ENCODE measurements at regions not wholly inside any gene's neighbourhood (a gene's known extent, or its start where the extent isn't known, plus 50 kb on each side); places are given as distances from the start of the nearest gene placed in this dataset.

DNA sequence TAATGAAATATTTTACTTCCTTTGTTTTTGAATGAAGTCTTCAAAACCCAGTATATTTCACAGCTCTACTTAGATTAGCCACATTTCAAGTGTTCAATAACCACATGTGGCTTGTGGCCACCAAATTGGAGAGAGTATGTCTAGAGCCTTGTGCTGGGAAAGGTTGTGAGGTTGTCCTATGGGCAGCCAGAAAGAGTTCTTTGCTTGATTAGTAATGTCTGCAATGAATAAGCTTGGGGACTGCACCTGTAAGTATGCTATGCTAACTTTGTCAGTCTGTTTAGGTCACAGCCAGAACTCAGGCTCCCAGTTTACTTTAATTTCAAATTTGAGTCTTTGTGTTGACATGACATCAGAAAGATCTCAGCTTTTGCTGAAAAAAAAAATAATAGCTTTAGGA, 294.9 kb upstream of the SOX14 start:
- peaks cover 5% of the 10 kb centered on the region for H3K4me1 Mint-ChIP-seq (ENCODE audit: low read depth, unreplicated experiment)
- DNase-seq: no peak
- TF ChIP-seq, protein P1, sequence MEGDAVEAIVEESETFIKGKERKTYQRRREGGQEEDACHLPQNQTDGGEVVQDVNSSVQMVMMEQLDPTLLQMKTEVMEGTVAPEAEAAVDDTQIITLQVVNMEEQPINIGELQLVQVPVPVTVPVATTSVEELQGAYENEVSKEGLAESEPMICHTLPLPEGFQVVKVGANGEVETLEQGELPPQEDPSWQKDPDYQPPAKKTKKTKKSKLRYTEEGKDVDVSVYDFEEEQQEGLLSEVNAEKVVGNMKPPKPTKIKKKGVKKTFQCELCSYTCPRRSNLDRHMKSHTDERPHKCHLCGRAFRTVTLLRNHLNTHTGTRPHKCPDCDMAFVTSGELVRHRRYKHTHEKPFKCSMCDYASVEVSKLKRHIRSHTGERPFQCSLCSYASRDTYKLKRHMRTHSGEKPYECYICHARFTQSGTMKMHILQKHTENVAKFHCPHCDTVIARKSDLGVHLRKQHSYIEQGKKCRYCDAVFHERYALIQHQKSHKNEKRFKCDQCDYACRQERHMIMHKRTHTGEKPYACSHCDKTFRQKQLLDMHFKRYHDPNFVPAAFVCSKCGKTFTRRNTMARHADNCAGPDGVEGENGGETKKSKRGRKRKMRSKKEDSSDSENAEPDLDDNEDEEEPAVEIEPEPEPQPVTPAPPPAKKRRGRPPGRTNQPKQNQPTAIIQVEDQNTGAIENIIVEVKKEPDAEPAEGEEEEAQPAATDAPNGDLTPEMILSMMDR (IDR thresholded peaks at IDR 0.05; ENCODE audit: partially characterized antibody, unreplicated experiment): no peak
- no peaks in the 10 kb centered on the region for H3K27me3 Mint-ChIP-seq (ENCODE audit: unreplicated experiment)
- H3K27ac Mint-ChIP-seq (ENCODE audit: unreplicated experiment): no peak overlapping the region
- no peaks in the 10 kb centered on the region for H3K36me3 Mint-ChIP-seq (ENCODE audit: unreplicated experiment)
- H3K4me3 Mint-ChIP-seq (ENCODE audit: unreplicated experiment): no peak overlapping the region
- no peaks in the 10 kb centered on the region for H3K9me3 Mint-ChIP-seq (ENCODE audit: unreplicated experiment)

DNA sequence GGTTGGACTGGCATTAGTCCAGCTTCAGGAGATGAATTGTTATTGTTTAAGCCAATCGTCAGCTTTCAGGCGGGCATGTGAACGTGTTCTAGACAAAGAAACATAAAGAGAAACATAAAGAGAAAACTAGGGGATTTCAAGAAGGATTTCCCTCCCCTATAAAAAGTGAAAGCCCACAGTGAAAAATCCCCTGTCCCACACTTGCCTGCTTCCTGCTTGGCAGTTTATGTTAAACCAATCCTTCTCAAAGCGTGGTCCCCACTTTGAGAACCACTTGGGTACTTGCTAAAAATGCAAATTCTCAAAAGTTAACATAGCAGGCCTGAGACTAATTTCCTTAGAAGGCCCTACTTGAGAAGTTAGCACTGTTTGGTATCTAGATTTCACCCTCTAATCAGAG, 293.0 kb upstream of the SOX14 start:
- H3K27me3 Mint-ChIP-seq (ENCODE audit: unreplicated experiment): no peaks in the 10 kb centered on the region
- H3K9me3 Mint-ChIP-seq (ENCODE audit: unreplicated experiment): no peaks in the 10 kb centered on the region
- no peak for DNase-seq
- TF ChIP-seq, protein P1 (IDR thresholded peaks at IDR 0.05; ENCODE audit: partially characterized antibody, unreplicated experiment): no peak
- H3K36me3 Mint-ChIP-seq (ENCODE audit: unreplicated experiment): no peaks in the 10 kb centered on the region
- no peak overlapping the region for H3K27ac Mint-ChIP-seq (ENCODE audit: unreplicated experiment)
- no peaks in the 10 kb centered on the region for H3K4me1 Mint-ChIP-seq (ENCODE audit: low read depth, unreplicated experiment)
- no peak overlapping the region for H3K4me3 Mint-ChIP-seq (ENCODE audit: unreplicated experiment)

DNA sequence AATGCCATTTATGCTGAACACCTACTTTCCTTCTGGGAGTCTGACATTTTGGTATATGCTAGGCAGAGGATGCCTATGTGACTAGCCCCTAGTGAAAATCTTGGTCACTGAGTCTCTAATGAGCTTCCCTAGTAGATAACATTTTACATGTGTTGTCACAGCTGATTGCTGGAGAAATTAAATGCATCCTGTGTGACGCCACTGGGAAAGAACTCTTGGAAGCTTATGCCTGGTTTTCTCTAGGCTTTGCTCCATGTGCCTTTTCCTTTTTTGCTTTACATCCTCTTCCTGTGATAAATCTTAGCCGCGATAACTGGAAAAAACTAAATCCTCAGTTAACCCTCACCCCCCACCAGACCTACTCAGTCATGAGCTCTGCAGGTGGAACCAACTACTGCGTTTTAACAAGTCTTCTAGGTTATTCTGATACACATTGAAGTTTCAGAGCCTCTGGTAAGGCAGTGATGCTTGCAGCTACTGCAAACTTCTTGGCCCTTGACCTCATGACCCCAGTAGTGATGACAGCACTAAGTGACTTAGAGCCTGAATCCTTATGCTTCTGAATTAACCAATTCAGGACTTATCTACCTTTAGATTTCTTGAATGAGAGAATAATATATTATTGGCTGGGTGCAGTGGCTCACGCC, 292.4 kb upstream of the SOX14 start:
- Mint-ChIP-seq H3K9me3 (ENCODE audit: unreplicated experiment) (peaks cover 2% of the 10 kb centered on the region), H3K4me3 (ENCODE audit: unreplicated experiment) (no peak overlapping the region), H3K27me3 (ENCODE audit: unreplicated experiment) (no peaks in the 10 kb centered on the region), H3K4me1 (ENCODE audit: low read depth, unreplicated experiment) (no peaks in the 10 kb centered on the region), H3K36me3 (ENCODE audit: unreplicated experiment) (no peaks in the 10 kb centered on the region), H3K27ac (ENCODE audit: unreplicated experiment) (no peak overlapping the region)
- no peak for DNase-seq
- TF ChIP-seq, protein P1 (IDR thresholded peaks at IDR 0.05; ENCODE audit: partially characterized antibody, unreplicated experiment): no peak

DNA sequence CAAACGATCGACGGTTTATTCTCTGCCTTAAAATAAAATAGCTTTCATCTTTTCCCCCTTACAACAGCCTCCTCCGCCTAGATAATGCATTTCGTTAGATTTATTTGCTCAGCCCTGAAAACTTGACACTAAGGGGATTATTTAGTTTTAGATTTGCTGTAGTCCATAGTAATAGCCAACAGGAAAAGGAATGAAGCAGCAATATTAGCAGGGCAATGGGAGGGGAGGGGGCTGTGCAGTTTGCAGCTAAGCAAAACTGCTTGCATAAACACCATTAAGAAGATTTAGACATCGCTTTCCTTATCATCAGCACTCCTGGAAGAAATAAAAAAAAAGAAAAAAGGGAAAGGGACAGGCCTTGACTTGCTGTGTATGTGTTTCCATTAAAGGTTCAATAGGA, 286.5 kb upstream of the SOX14 start:
- no peak for DNase-seq
- Mint-ChIP-seq H3K4me3 (ENCODE audit: unreplicated experiment) (no peak overlapping the region), H3K27me3 (ENCODE audit: unreplicated experiment) (peaks cover 2% of the 10 kb centered on the region), H3K36me3 (ENCODE audit: unreplicated experiment) (no peaks in the 10 kb centered on the region), H3K4me1 (ENCODE audit: low read depth, unreplicated experiment) (no peaks in the 10 kb centered on the region), H3K27ac (ENCODE audit: unreplicated experiment) (no peak overlapping the region), H3K9me3 (ENCODE audit: unreplicated experiment) (peaks cover 2% of the 10 kb centered on the region)
- TF ChIP-seq, protein P1 (IDR thresholded peaks at IDR 0.05; ENCODE audit: partially characterized antibody, unreplicated experiment): no peak

DNA sequence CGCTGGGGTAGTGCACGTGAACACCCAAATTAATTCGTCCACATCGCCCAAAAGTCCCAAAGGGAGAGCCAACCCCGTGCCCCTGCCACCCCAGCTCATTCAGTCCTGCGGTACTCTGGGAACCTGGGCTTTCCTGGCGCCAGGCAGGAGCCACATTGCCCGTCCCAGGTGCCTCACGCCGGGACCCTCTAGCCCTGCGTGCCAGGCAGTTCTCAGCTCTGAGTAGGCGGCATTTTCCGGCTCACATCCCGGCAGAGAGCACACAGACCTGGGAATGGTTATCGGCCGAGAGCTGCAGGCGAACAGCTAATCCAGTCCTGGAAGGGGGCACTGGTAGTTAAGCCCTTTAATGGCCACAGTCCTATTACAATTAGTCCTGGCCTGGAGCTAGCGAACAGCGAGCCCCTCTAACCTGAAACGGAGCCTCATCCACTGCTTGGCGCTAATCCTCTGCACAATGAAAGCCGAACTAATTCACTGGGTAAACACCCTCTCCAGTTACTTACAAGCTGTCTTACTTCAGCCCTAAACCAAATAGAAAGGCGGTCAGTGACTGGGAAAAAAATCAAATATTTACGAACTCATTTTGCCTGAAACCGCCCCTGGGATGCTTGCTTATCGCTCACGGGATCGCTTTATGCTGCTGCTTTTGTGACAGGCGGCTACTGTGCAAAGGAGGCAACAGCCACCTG, 254.6 kb upstream of the SOX14 start:
- H3K36me3 Mint-ChIP-seq (ENCODE audit: unreplicated experiment): no peaks in the 10 kb centered on the region
- DNase-seq: no peak
- no peaks in the 10 kb centered on the region for H3K9me3 Mint-ChIP-seq (ENCODE audit: unreplicated experiment)
- H3K4me1 Mint-ChIP-seq (ENCODE audit: low read depth, unreplicated experiment): no peaks in the 10 kb centered on the region
- H3K4me3 Mint-ChIP-seq (ENCODE audit: unreplicated experiment): no peak overlapping the region
- H3K27ac Mint-ChIP-seq (ENCODE audit: unreplicated experiment): no peak overlapping the region
- no peaks in the 10 kb centered on the region for H3K27me3 Mint-ChIP-seq (ENCODE audit: unreplicated experiment)
- TF ChIP-seq, protein P1 (IDR thresholded peaks at IDR 0.05; ENCODE audit: partially characterized antibody, unreplicated experiment): no peak
